Uterus (tissue), 2 donors: ENCODE measurements at regions not wholly inside any gene's neighbourhood (a gene's known extent, or its start where the extent isn't known, plus 50 kb on each side); places are given as distances from the start of the nearest gene placed in this dataset.

Experiments used
- CTCF ChIP-seq, 4 experiments: fragments of 200-600 bp in 2 of 4; fragments of 450-650 bp in 2 of 4; sonication (generic) in 2 of 4; IDR thresholded peaks; one replicate each; pipeline ENCODE4 v1.5.1; 2016 to 2019; ENCODE audit warnings: antibody characterized with exemption in 4 of 4, mild to moderate bottlenecking in 2 of 4, moderate library complexity in 1 of 4
- POLR2A ChIP-seq, 2 donors: fragments of 450-650 bp; IDR thresholded peaks; one replicate each; pipeline ENCODE4 v1.6.1; 2016; ENCODE audit warnings: antibody characterized with exemption in 2 of 2, mild to moderate bottlenecking in 1 of 2, moderate library complexity in 1 of 2

- no peak for TF ChIP-seq CTCF (IDR thresholded peaks at IDR 0.05)
- TF ChIP-seq POLR2A (IDR thresholded peaks at IDR 0.05): no peak
Observed at GRCh38 chr6:125564941-125565340, 184.5 kb upstream of the HEY2 start.
